ENCODE measurements at regions not wholly inside any gene's neighbourhood (a gene's known extent, or its start where the extent isn't known, plus 50 kb on each side); places are given as distances from the start of the nearest gene placed in this dataset.

DNA sequence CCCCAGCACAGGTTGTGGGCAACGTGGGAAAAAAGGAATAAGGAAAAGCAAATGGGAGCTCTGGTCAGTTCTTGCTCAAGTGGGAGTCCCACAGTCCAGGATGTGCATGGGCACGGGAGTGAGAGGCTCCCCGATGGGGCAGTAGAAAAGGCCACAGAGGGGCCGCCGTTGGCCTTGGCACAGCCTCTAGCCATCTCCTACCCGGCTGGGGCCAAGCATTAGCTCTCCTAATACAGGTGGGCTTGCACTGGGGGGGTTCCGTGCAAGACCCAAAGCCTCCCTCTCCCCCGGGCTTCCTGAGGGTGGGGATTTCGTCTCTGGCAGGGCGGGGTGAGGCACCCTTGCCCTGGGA is 212.2 kb upstream of the MVB12B start:
- ChIA-PET SMC1A (ENCODE audit: uncharacterized antibody, unreplicated experiment) (no interaction called here), POLR2A (no interaction called here), RAD21 (ENCODE audit: unreplicated experiment) (no interaction called here), CTCF (no interaction called here)
- H3K4me1 ChIP-seq (ENCODE audit: control insufficient read depth, insufficient read depth, low read length) = no peaks in the 10 kb centered on the region
- H3K4me3 ChIP-seq = no peak overlapping the region
- 10% methylated on average over 10 of the region's 10 CpGs for WGBS (ENCODE audit: insufficient coverage, insufficient replicate concordance, low lambda C conversion rate, missing lambda C conversion rate)
- H3K9me3 ChIP-seq (replicated peaks; ENCODE audit: control insufficient read depth, insufficient read depth, low read length) = no peaks in the 10 kb centered on the region
- in situ Hi-C loops (cut with MboI) (no loop called here), intact Hi-C loops (cut with micrococcal nuclease; ENCODE audit: unreplicated experiment) (no loop called here)
- H3K4me2 ChIP-seq (ENCODE audit: control insufficient read depth, insufficient read depth) = no peak overlapping the region
- DNase-seq (ENCODE audit: low read depth, low spot score) (no peak), ATAC-seq (no peak), FAIRE-seq (no peak)
- H3K27me3 ChIP-seq (replicated peaks in 1 of 2; ENCODE audit: control insufficient read depth in 2 of 2, insufficient read depth in 2 of 2, low read length in 1 of 2) = peaks cover 0 to 4% of the 10 kb centered on the region in 2 experiments; a peak in 2 of 4 replicates
- H3K27ac ChIP-seq (ENCODE audit: control insufficient read depth, insufficient read depth) = no peak overlapping the region
- no peak overlapping the region for H3K9ac ChIP-seq (ENCODE audit: control insufficient read depth, insufficient read depth, low read length)
- H3K36me3 ChIP-seq (ENCODE audit: control insufficient read depth in 2 of 2, insufficient read depth in 2 of 2, low read length in 1 of 2) = no peaks in the 10 kb centered on the region
- H4K20me1 ChIP-seq (ENCODE audit: control insufficient read depth, insufficient read depth) = no peaks in the 10 kb centered on the region
- H3K79me2 ChIP-seq (ENCODE audit: control insufficient read depth, insufficient read depth, low read length) = no peaks in the 10 kb centered on the region
- H2AFZ ChIP-seq (ENCODE audit: control insufficient read depth, low read depth, low read length) = no peak overlapping the region
- no TSS peak for BruUV-seq (replicated peaks)
- no peak for TF ChIP-seq EGR1 (IDR thresholded peaks at IDR 0.05; ENCODE audit: borderline replicate concordance in 1 of 2, low read depth in 2 of 2, low read length in 2 of 2)
- TF ChIP-seq NBN (IDR thresholded peaks at IDR 0.05) = no peak

- DNase-seq (ENCODE audit: low read depth, low spot score) (no peak), ATAC-seq (no peak), FAIRE-seq (no peak)
- ChIA-PET CTCF (no interaction called here), POLR2A (no interaction called here), SMC1A (ENCODE audit: uncharacterized antibody, unreplicated experiment) (no interaction called here), RAD21 (ENCODE audit: unreplicated experiment) (no interaction called here)
- no peak overlapping the region for H3K4me3 ChIP-seq
- no peak overlapping the region for H3K9ac ChIP-seq (ENCODE audit: control insufficient read depth, insufficient read depth, low read length)
- H3K36me3 ChIP-seq (ENCODE audit: control insufficient read depth in 2 of 2, insufficient read depth in 2 of 2, low read length in 1 of 2) = no peaks in the 10 kb centered on the region
- H3K79me2 ChIP-seq (ENCODE audit: control insufficient read depth, insufficient read depth, low read length) = no peaks in the 10 kb centered on the region
- no peak for TF ChIP-seq BMI1 (IDR thresholded peaks at IDR 0.05; ENCODE audit: borderline replicate concordance)
- TF ChIP-seq YY1 (IDR thresholded peaks at IDR 0.05; ENCODE audit: low read depth, low read length) = no peak
- no peak for TF ChIP-seq RFX5 (IDR thresholded peaks at IDR 0.05; ENCODE audit: low read depth, low read length)
- no peak for TF ChIP-seq SUZ12 (IDR thresholded peaks at IDR 0.05; ENCODE audit: unreplicated experiment)
- no peak for TF ChIP-seq CEBPB (IDR thresholded peaks at IDR 0.05; ENCODE audit: borderline replicate concordance in 1 of 2, low read depth in 2 of 2, low read length in 2 of 2)
- WGBS (ENCODE audit: insufficient coverage, insufficient replicate concordance, low lambda C conversion rate, missing lambda C conversion rate) = 38% methylated on average over 12 of the region's 12 CpGs
- no peak overlapping the region for H3K4me2 ChIP-seq (ENCODE audit: control insufficient read depth, insufficient read depth)
- no peaks in the 10 kb centered on the region for H4K20me1 ChIP-seq (ENCODE audit: control insufficient read depth, insufficient read depth)
- H3K4me1 ChIP-seq (ENCODE audit: control insufficient read depth, insufficient read depth, low read length) = no peaks in the 10 kb centered on the region
- in situ Hi-C loops (cut with MboI) (no loop called here), intact Hi-C loops (cut with micrococcal nuclease; ENCODE audit: unreplicated experiment) (no loop called here)
- no peak overlapping the region for H3K27ac ChIP-seq (ENCODE audit: control insufficient read depth, insufficient read depth)
- H3K27me3 ChIP-seq (replicated peaks in 1 of 2; ENCODE audit: control insufficient read depth in 2 of 2, insufficient read depth in 2 of 2, low read length in 1 of 2) = peaks cover 2 to 4% of the 10 kb centered on the region in 2 experiments; a peak in 3 of 4 replicates
- no peak overlapping the region for H2AFZ ChIP-seq (ENCODE audit: control insufficient read depth, low read depth, low read length)
- BruUV-seq (replicated peaks) = no TSS peak
- no peaks in the 10 kb centered on the region for H3K9me3 ChIP-seq (replicated peaks; ENCODE audit: control insufficient read depth, insufficient read depth, low read length)
These were observed 211.7 kb upstream of the MVB12B start for GRCh38 chr9:126114850-126115460.

All from GM12878 (cell line).